CD14-positive monocyte (primary cell): ENCODE measurements at regions not wholly inside any gene's neighbourhood (a gene's known extent, or its start where the extent isn't known, plus 50 kb on each side); places are given as distances from the start of the nearest gene placed in this dataset.

Experiments
- DNase-seq, 3 donors: peaks; one replicate each; pipeline ENCODE4 v3.0.0-alpha.2; 2011 to 2022
- H2AFZ ChIP-seq: 2 replicates; pipeline ENCODE4 v1.6.0; 2012; ENCODE audit warnings: mild to moderate bottlenecking, low read depth, low read length, inconsistent platforms; ENCODE audit not compliant: insufficient read depth, poor library complexity, severe bottlenecking
- H3K27ac ChIP-seq, 2 donors: 1 replicate in 1 of 2; 2 replicates in 1 of 2; pipeline ENCODE4 v1.5.1; 2012 to 2013; ENCODE audit warnings: low read length in 2 of 2, control low read depth in 1 of 2, inconsistent platforms in 1 of 2, low read depth in 1 of 2, mild to moderate bottlenecking in 1 of 2
- H3K27me3 ChIP-seq, 2 donors: one replicate each; pipeline versions ENCODE4 v1.6.0 to v1.6.1; 2011 to 2013; ENCODE audit warnings: low read length in 2 of 2; ENCODE audit not compliant: control insufficient read depth in 2 of 2, insufficient read depth in 2 of 2
- H3K36me3 ChIP-seq, 2 donors: replicated peaks in 1 of 2; 1 replicate in 1 of 2; 2 replicates in 1 of 2; pipeline versions ENCODE4 v1.5.1 to v1.6.1; 2012 to 2013; ENCODE audit warnings: low read length in 2 of 2, control low read depth in 1 of 2, inconsistent platforms in 1 of 2, mild to moderate bottlenecking in 1 of 2; ENCODE audit not compliant: insufficient read depth in 2 of 2, control insufficient read depth in 1 of 2
- H3K4me1 ChIP-seq, 2 donors: 1 replicate in 1 of 2; 2 replicates in 1 of 2; pipeline versions ENCODE4 v1.5.1 to v1.6.1; 2012 to 2013; ENCODE audit warnings: low read length in 2 of 2, control low read depth in 1 of 2, inconsistent platforms in 1 of 2, mild to moderate bottlenecking in 1 of 2, moderate library complexity in 1 of 2; ENCODE audit not compliant: insufficient read depth in 2 of 2, control insufficient read depth in 1 of 2
- H3K4me2 ChIP-seq: replicated peaks from 2 replicates; pipeline ENCODE3; 2012; ENCODE audit warnings: low read length, moderate library complexity, mild to moderate bottlenecking; ENCODE audit not compliant: poor library complexity, severe bottlenecking; ENCODE audit errors: extremely low read depth
- H3K4me3 ChIP-seq, 3 experiments: fragments of 200-600 bp in 1 of 3; sonication (generic) in 1 of 3; replicated peaks in 1 of 3; 1 replicate in 2 of 3; 2 replicates in 1 of 3; pipeline ENCODE4 v1.5.1; 2011 to 2013; ENCODE audit warnings: low read length in 3 of 3, mild to moderate bottlenecking in 3 of 3, control low read depth in 2 of 3, low read depth in 2 of 3, inconsistent platforms in 1 of 3, moderate library complexity in 1 of 3
- H3K79me2 ChIP-seq: 2 replicates; pipeline ENCODE4 v1.6.0; 2012; ENCODE audit warnings: mild to moderate bottlenecking, control low read depth, inconsistent platforms, low read length, moderate library complexity; ENCODE audit not compliant: insufficient read depth
- H3K9ac ChIP-seq: 2 replicates; pipeline ENCODE4 v1.6.0; 2017; ENCODE audit warnings: low read length, mild to moderate bottlenecking; ENCODE audit not compliant: insufficient read depth, poor library complexity, severe bottlenecking
- H3K9me3 ChIP-seq, 2 donors: replicated peaks in 1 of 2; 1 replicate in 1 of 2; 2 replicates in 1 of 2; pipeline versions ENCODE4 v1.5.1 to v1.6.1; 2012 to 2013; ENCODE audit warnings: low read length in 2 of 2, control low read depth in 1 of 2; ENCODE audit not compliant: control insufficient read depth in 1 of 2, insufficient read depth in 1 of 2
- H4K20me1 ChIP-seq: 2 replicates; pipeline ENCODE4 v1.6.0; 2012; ENCODE audit warnings: mild to moderate bottlenecking, low read length, control low read depth, moderate library complexity; ENCODE audit not compliant: insufficient read depth
- H3K27ac Mint-ChIP-seq, 7 donors: one replicate each; pipeline ENCODE4 v1.8.0; 2020; ENCODE audit warnings: mild to moderate bottlenecking in 7 of 7, mixed read lengths in 7 of 7, moderate library complexity in 6 of 7, inconsistent platforms in 2 of 7
- H3K27me3 Mint-ChIP-seq, 3 donors: one replicate each; pipeline ENCODE4 v1.8.0; 2021 to 2022; ENCODE audit warnings: low read depth in 3 of 3, mild to moderate bottlenecking in 3 of 3, mixed read lengths in 3 of 3, moderate library complexity in 3 of 3, inconsistent platforms in 1 of 3
- H3K36me3 Mint-ChIP-seq, 2 donors: one replicate each; pipeline ENCODE4 v1.8.0; 2020; ENCODE audit warnings: mixed read lengths in 2 of 2, inconsistent platforms in 1 of 2, mild to moderate bottlenecking in 1 of 2
- H3K4me1 Mint-ChIP-seq: one replicate; pipeline ENCODE4 v1.8.0; 2020; ENCODE audit warnings: mild to moderate bottlenecking, mixed read lengths
- H3K4me3 Mint-ChIP-seq, 2 donors: one replicate each; pipeline ENCODE4 v1.8.0; 2020; ENCODE audit warnings: mild to moderate bottlenecking in 2 of 2, mixed read lengths in 2 of 2, moderate library complexity in 1 of 2
- H3K9me3 Mint-ChIP-seq, 7 donors: one replicate each; pipeline ENCODE4 v1.8.0; 2020 to 2022; ENCODE audit warnings: mixed read lengths in 7 of 7, mild to moderate bottlenecking in 6 of 7, moderate library complexity in 6 of 7, inconsistent platforms in 2 of 7
- CTCF ChIP-seq: fragments of 200-600 bp; IDR thresholded peaks from one replicate; pipeline ENCODE4 v1.8.0; 2022; ENCODE audit warnings: antibody characterized with exemption, mild to moderate bottlenecking
- WGBS: methylation state at CpG from one replicate; pipeline ENCODE4 v1.1.5; 2013; ENCODE audit warnings: missing lambda C conversion rate; ENCODE audit not compliant: insufficient coverage; 5-methylcytosine and 5-hydroxymethylcytosine counted together
- intact Hi-C, 2 donors: fragments of 100-400 bp; cut with micrococcal nuclease; formaldehyde crosslinking; loops; one replicate each; pipeline versions ENCODE4 v1.15.0 to v1.15.1; 2023

- no peak overlapping the region for H3K9ac ChIP-seq
- H3K36me3 ChIP-seq = no peaks in the 10 kb centered on the region
- no peaks in the 10 kb centered on the region for H3K79me2 ChIP-seq
- TF ChIP-seq CTCF = no peak
- peaks cover 3 to 5% of the 10 kb centered on the region in 2 donors for H3K9me3 ChIP-seq
- DNase-seq = no peak
- Mint-ChIP-seq H3K4me3 (no peak overlapping the region), H3K27ac (no peak overlapping the region), H3K27me3 (no peaks in the 10 kb centered on the region), H3K9me3 (peaks cover 1 to 15% (median 10%) of the 10 kb centered on the region in 7 donors), H3K4me1 (no peaks in the 10 kb centered on the region), H3K36me3 (no peaks in the 10 kb centered on the region)
- H3K27me3 ChIP-seq = no peaks in the 10 kb centered on the region
- no CpG with 5 or more reads among the region's 5 CpGs for WGBS
- H3K4me1 ChIP-seq = no peaks in the 10 kb centered on the region
- intact Hi-C loops = no loop called here
- H3K27ac ChIP-seq = no peak overlapping the region
- no peak overlapping the region for H3K4me2 ChIP-seq
- H3K4me3 ChIP-seq = no peak overlapping the region
- H4K20me1 ChIP-seq = no peaks in the 10 kb centered on the region
- no peak overlapping the region for H2AFZ ChIP-seq
Observed at GRCh38 chr13:105692769-105693168, 842.7 kb downstream of the EFNB2 start.

- WGBS = 83% methylated on average over 1 of the region's 3 CpGs
- no peaks in the 10 kb centered on the region for H3K79me2 ChIP-seq
- no peaks in the 10 kb centered on the region for H3K36me3 Mint-ChIP-seq
- no peaks in the 10 kb centered on the region for H3K4me1 ChIP-seq
- H3K9me3 ChIP-seq = peaks cover 6 to 15% of the 10 kb centered on the region in 2 donors
- no peak overlapping the region for H3K4me3 ChIP-seq
- no peak for TF ChIP-seq CTCF
- H3K36me3 ChIP-seq = no peaks in the 10 kb centered on the region
- no peaks in the 10 kb centered on the region for H3K27me3 Mint-ChIP-seq
- H3K4me1 Mint-ChIP-seq = no peaks in the 10 kb centered on the region
- no peak overlapping the region for H3K27ac Mint-ChIP-seq
- intact Hi-C loops = no loop called here
- H3K9me3 Mint-ChIP-seq = peaks cover 4 to 13% (median 8%) of the 10 kb centered on the region in 7 donors
- H3K27me3 ChIP-seq = no peaks in the 10 kb centered on the region
- no peak overlapping the region for H3K9ac ChIP-seq
- no peak overlapping the region for H3K27ac ChIP-seq
- no peak overlapping the region for H2AFZ ChIP-seq
- no peak overlapping the region for H3K4me2 ChIP-seq
- H4K20me1 ChIP-seq = no peaks in the 10 kb centered on the region
- H3K4me3 Mint-ChIP-seq = no peak overlapping the region
- no peak for DNase-seq
Observed at GRCh38 chr13:105684216-105684615, 851.2 kb downstream of the EFNB2 start.
